Keratinocyte (primary cell): ENCODE measurements at regions not wholly inside any gene's neighbourhood (a gene's known extent, or its start where the extent isn't known, plus 50 kb on each side); places are given as distances from the start of the nearest gene placed in this dataset.

ENCODE experiments used
- DNase-seq: peaks from one replicate; pipeline ENCODE4 v3.0.0-alpha.2; 2011; ENCODE audit warnings: low read depth, missing footprints, low spot score
- FAIRE-seq: peaks from 2 replicates; lab custom pipeline; 2011; peaks lifted over from hg19 to GRCh38; lab: Jason Lieb, UNC
- H2AFZ ChIP-seq: 2 replicates; pipeline ENCODE4 v1.6.0; 2012; ENCODE audit warnings: low read length, control low read depth, inconsistent platforms; ENCODE audit not compliant: control insufficient read depth
- H3K27ac ChIP-seq: 2 replicates; pipeline ENCODE4 v1.5.1; 2011; ENCODE audit warnings: low read length; ENCODE audit not compliant: control insufficient read depth, insufficient read depth
- H3K27me3 ChIP-seq: 3 replicates; pipeline ENCODE4 v1.6.0; 2011; ENCODE audit warnings: low read length; ENCODE audit not compliant: control insufficient read depth, insufficient read depth; ENCODE audit errors: extremely low read depth
- H3K36me3 ChIP-seq, 2 experiments: 2 replicates in 1 of 2; 3 replicates in 1 of 2; pipeline ENCODE4 v1.5.1; 2011; ENCODE audit warnings: low read length in 2 of 2, mild to moderate bottlenecking in 1 of 2; ENCODE audit not compliant: control insufficient read depth in 2 of 2, insufficient read depth in 2 of 2; ENCODE audit errors: extremely low read depth in 1 of 2
- H3K4me1 ChIP-seq: 3 replicates; pipeline ENCODE4 v1.5.1; 2011; ENCODE audit warnings: low read length; ENCODE audit not compliant: control insufficient read depth, insufficient read depth; ENCODE audit errors: extremely low read depth
- H3K4me2 ChIP-seq: 3 replicates; pipeline ENCODE4 v1.6.0; 2011; ENCODE audit warnings: low read depth, low read length; ENCODE audit not compliant: control insufficient read depth, insufficient read depth; ENCODE audit errors: extremely low read depth
- H3K4me3 ChIP-seq, 3 experiments: fragments of 200-600 bp in 1 of 3; sonication (generic) in 1 of 3; 2 replicates in 2 of 3; 3 replicates in 1 of 3; pipeline ENCODE4 v1.5.1; 2011 to 2016; ENCODE audit warnings: low read length in 3 of 3, mild to moderate bottlenecking in 3 of 3, control low read depth in 2 of 3, inconsistent platforms in 1 of 3, low read depth in 1 of 3, mixed read lengths in 1 of 3, mixed run types in 1 of 3, moderate library complexity in 1 of 3; ENCODE audit not compliant: control insufficient read depth in 2 of 3, insufficient read depth in 2 of 3; ENCODE audit errors: extremely low read depth in 1 of 3
- H3K79me2 ChIP-seq: 2 replicates; pipeline ENCODE4 v1.6.0; 2012; ENCODE audit warnings: low read length; ENCODE audit not compliant: control insufficient read depth, insufficient read depth
- H3K9ac ChIP-seq: 3 replicates; pipeline ENCODE4 v1.6.0; 2011; ENCODE audit warnings: low read length; ENCODE audit not compliant: control insufficient read depth, insufficient read depth; ENCODE audit errors: extremely low read depth
- H3K9me1 ChIP-seq: 3 replicates; pipeline ENCODE4 v1.6.0; 2011; ENCODE audit warnings: low read length; ENCODE audit not compliant: control insufficient read depth, insufficient read depth; ENCODE audit errors: extremely low read depth
- H3K9me3 ChIP-seq: 2 replicates; pipeline ENCODE4 v1.5.1; 2012; ENCODE audit warnings: low read depth, low read length; ENCODE audit not compliant: control insufficient read depth
- H4K20me1 ChIP-seq: 3 replicates; pipeline ENCODE4 v1.6.0; 2011; ENCODE audit warnings: low read length; ENCODE audit not compliant: control insufficient read depth, insufficient read depth; ENCODE audit errors: extremely low read depth
- EZH2 ChIP-seq: IDR thresholded peaks from one replicate; pipeline ENCODE4 v1.6.1; 2012; ENCODE audit warnings: inconsistent platforms, mild to moderate bottlenecking, low read length, moderate library complexity
- dilution Hi-C: fragments of 300-500 bp; cut with MboI; formaldehyde crosslinking; loops from one replicate; pipeline ENCODE4 v1.7.0; 2020; ENCODE audit warnings: low sequenced_read_pairs; ENCODE audit not compliant: extremely low pct_ligation_motif_present
- TF ChIP-seq, protein P1 (sequence below), 3 experiments: IDR thresholded peaks in 1 of 3; conservative IDR thresholded peaks in 1 of 3; optimal IDR thresholded peaks in 1 of 3; 2 replicates in 2 of 3; 3 replicates in 1 of 3; pipeline versions ENCODE3 to v1.5.1; 2011; ENCODE audit warnings: low read length in 3 of 3, mild to moderate bottlenecking in 3 of 3, moderate library complexity in 2 of 3, control low read depth in 1 of 3, inconsistent platforms in 1 of 3; ENCODE audit not compliant: insufficient read depth in 2 of 3; ENCODE audit errors: extremely low read depth in 1 of 3

DNA sequence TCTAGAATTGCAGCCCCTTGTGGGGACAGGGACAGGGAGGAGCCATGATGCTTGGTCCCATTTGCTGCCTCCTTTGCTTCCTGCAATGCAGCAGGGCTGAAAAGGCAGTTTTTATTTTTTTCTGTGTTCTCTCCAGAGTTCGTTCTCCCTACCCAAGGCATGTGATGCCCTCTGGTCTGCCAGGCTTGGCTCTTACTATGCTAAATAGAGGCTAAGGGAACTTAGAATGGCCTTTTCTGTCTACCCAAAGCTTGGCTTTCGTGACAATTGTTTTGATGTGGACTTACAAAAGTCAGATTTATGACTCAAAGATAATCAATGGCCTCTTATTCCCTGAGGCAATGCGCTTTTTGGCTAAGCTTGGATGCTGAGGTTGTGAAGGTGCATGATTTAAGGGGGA, 293.3 kb upstream of the TBL1XR1 start:
- FAIRE-seq (no peak), DNase-seq (no peak)
- Histone ChIP-seq H3K4me3 (no peak overlapping the region), H3K9me1 (no peaks in the 10 kb centered on the region), H3K4me1 (peaks cover 10% of the 10 kb centered on the region), H3K9ac (no peak overlapping the region), H2AFZ (no peak overlapping the region), H3K79me2 (no peaks in the 10 kb centered on the region), H3K36me3 (no peaks in the 10 kb centered on the region), H3K9me3 (no peaks in the 10 kb centered on the region), H3K27me3 (no peaks in the 10 kb centered on the region), H4K20me1 (no peaks in the 10 kb centered on the region), H3K4me2 (no peak overlapping the region), H3K27ac (no peak overlapping the region)
- TF ChIP-seq EZH2 = no peak
- TF ChIP-seq, protein P1, sequence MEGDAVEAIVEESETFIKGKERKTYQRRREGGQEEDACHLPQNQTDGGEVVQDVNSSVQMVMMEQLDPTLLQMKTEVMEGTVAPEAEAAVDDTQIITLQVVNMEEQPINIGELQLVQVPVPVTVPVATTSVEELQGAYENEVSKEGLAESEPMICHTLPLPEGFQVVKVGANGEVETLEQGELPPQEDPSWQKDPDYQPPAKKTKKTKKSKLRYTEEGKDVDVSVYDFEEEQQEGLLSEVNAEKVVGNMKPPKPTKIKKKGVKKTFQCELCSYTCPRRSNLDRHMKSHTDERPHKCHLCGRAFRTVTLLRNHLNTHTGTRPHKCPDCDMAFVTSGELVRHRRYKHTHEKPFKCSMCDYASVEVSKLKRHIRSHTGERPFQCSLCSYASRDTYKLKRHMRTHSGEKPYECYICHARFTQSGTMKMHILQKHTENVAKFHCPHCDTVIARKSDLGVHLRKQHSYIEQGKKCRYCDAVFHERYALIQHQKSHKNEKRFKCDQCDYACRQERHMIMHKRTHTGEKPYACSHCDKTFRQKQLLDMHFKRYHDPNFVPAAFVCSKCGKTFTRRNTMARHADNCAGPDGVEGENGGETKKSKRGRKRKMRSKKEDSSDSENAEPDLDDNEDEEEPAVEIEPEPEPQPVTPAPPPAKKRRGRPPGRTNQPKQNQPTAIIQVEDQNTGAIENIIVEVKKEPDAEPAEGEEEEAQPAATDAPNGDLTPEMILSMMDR (optimal IDR thresholded peaks at IDR 0.05 in 1 of 3, IDR thresholded peaks at IDR 0.05 in 1 of 3, conservative IDR thresholded peaks at IDR 0.05 in 1 of 3; ENCODE audit: extremely low read depth in 1 of 3, insufficient read depth in 2 of 3, low read length in 3 of 3) = no peak
- dilution Hi-C loops = no loop called here

DNA sequence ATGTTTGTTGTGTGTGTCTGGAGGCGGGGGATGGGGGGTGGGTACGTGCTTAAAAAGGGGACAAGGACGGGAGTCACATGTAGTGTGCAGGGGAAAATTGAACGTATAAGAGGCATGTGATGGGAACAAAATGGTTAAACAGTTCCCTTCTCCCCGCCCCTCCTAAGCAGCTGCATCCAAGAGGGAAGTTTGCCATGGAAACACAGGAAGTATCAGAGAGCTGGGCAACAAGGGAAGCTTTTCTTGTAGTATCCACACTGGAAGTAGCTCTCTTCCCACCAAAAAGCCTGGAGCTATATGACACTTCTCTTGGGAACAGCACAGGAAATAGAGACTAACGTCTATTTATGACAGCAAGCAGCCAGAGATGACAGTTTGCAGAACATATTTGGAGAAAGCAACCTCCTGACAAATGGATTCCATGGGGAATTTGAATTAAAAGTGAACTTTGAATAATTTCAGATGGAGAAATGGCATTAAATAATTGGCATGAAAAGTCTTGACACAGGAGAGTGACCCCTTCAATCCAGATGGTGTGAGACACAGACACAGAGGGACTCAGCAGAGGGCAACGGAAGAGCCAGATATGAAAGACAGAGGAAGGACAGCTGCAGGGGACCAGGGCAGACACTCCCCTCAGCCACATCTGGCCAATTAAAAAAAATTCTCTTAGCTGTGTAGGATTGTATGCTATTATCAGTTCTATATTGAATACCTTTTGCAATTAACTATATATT, 294.2 kb upstream of the TBL1XR1 start:
- H4K20me1 ChIP-seq = no peaks in the 10 kb centered on the region
- TF ChIP-seq, protein P1 (optimal IDR thresholded peaks at IDR 0.05 in 1 of 3, IDR thresholded peaks at IDR 0.05 in 1 of 3, conservative IDR thresholded peaks at IDR 0.05 in 1 of 3; ENCODE audit: extremely low read depth in 1 of 3, insufficient read depth in 2 of 3, low read length in 3 of 3) = no peak
- TF ChIP-seq EZH2 = no peak
- FAIRE-seq (peak; percentile 64), DNase-seq (no peak)
- dilution Hi-C loops = no loop called here
- H3K9me3 ChIP-seq = no peaks in the 10 kb centered on the region
- H3K9me1 ChIP-seq = no peaks in the 10 kb centered on the region
- H2AFZ ChIP-seq = no peak overlapping the region
- H3K4me1 ChIP-seq = peaks cover 10% of the 10 kb centered on the region
- no peaks in the 10 kb centered on the region for H3K36me3 ChIP-seq
- no peaks in the 10 kb centered on the region for H3K27me3 ChIP-seq
- no peak overlapping the region for H3K4me3 ChIP-seq
- H3K9ac ChIP-seq = no peak overlapping the region
- no peaks in the 10 kb centered on the region for H3K79me2 ChIP-seq
- no peak overlapping the region for H3K4me2 ChIP-seq
- H3K27ac ChIP-seq = no peak overlapping the region
